ENCODE measurements at regions not wholly inside any gene's neighbourhood (a gene's known extent, or its start where the extent isn't known, plus 50 kb on each side); places are given as distances from the start of the nearest gene placed in this dataset.

GRCh38 chr15:93182703-93183205 is 93.7 kb upstream of the RGMA start:
- TF ChIP-seq CTCF (IDR thresholded peaks at IDR 0.05 in 2 of 3, conservative IDR thresholded peaks at IDR 0.05 in 1 of 3; ENCODE audit: borderline replicate concordance in 1 of 3, insufficient read depth in 1 of 3, low read depth in 2 of 3, low read length in 2 of 3) (no peak), ELF1 (IDR thresholded peaks at IDR 0.05; ENCODE audit: borderline replicate concordance, low read depth) (no peak), POLR2A (IDR thresholded peaks at IDR 0.05; ENCODE audit: borderline replicate concordance, extremely low read depth, insufficient read depth, insufficient read length) (no peak), ATF3 (IDR thresholded peaks at IDR 0.05) (no peak), MAX (IDR thresholded peaks at IDR 0.05) (no peak), RAD21 (IDR thresholded peaks at IDR 0.05; ENCODE audit: low read depth) (no peak), YY1 (IDR thresholded peaks at IDR 0.05; ENCODE audit: extremely low read depth, insufficient replicate concordance, low read depth, low read length) (no peak)
